Endothelial cell of umbilical vein (primary cell): ENCODE measurements at regions not wholly inside any gene's neighbourhood (a gene's known extent, or its start where the extent isn't known, plus 50 kb on each side); places are given as distances from the start of the nearest gene placed in this dataset.

Experiments used
- BruUV-seq: library from RNA; stranded (reverse); fragments of 400-500 nt; replicated peaks from 2 replicates; lab custom pipeline; 2021; lab: Mats Ljungman, UMichigan
- CTCF ChIA-PET: fragments of 300-600, 350-600 bp; sonication (Branson Sonifier 250); formaldehyde crosslinking; loops from one replicate; lab custom pipeline; 2021; ENCODE audit warnings: antibody characterized with exemption, inconsistent platforms; lab: Charles Lee
- POLR2A ChIA-PET: fragments of 300-600, 350-600 bp; sonication (Branson Sonifier 250); formaldehyde crosslinking; loops from one replicate; lab custom pipeline; 2021; ENCODE audit warnings: antibody characterized with exemption, inconsistent platforms; lab: Charles Lee
- DNase-seq: peaks from one replicate; pipeline ENCODE4 v3.0.0-alpha.2; 2011; ENCODE audit warnings: low read depth, low spot score
- FAIRE-seq: peaks from 2 replicates; lab custom pipeline; 2011; peaks lifted over from hg19 to GRCh38; lab: Jason Lieb, UNC
- H2AFZ ChIP-seq: 2 replicates; pipeline ENCODE4 v1.6.0; 2012; ENCODE audit warnings: low read depth, low read length, control low read depth, inconsistent platforms
- H3K27ac ChIP-seq: 2 replicates; pipeline ENCODE4 v1.5.1; 2011; ENCODE audit warnings: low read depth, mild to moderate bottlenecking, control low read depth, low read length, moderate library complexity; ENCODE audit not compliant: insufficient read depth
- H3K27me3 ChIP-seq, 2 experiments: 2 replicates each; pipeline versions ENCODE4 v1.6.0 to v1.6.1; 2011; ENCODE audit warnings: low read length in 2 of 2, mixed read lengths in 1 of 2; ENCODE audit not compliant: control insufficient read depth in 2 of 2, insufficient read depth in 2 of 2
- H3K36me3 ChIP-seq, 2 experiments: 2 replicates in 1 of 2; 3 replicates in 1 of 2; pipeline ENCODE4 v1.5.1; 2011; ENCODE audit warnings: low read length in 2 of 2, mild to moderate bottlenecking in 1 of 2, moderate library complexity in 1 of 2; ENCODE audit not compliant: control insufficient read depth in 2 of 2, insufficient read depth in 2 of 2; ENCODE audit errors: extremely low read depth in 1 of 2
- H3K4me1 ChIP-seq: 3 replicates; pipeline ENCODE4 v1.5.1; 2011; ENCODE audit warnings: mild to moderate bottlenecking, low read length; ENCODE audit not compliant: control insufficient read depth, insufficient read depth; ENCODE audit errors: extremely low read depth
- H3K4me2 ChIP-seq: 2 replicates; pipeline ENCODE4 v1.6.1; 2011; ENCODE audit warnings: low read length, control low read depth, mixed read lengths; ENCODE audit not compliant: insufficient read depth
- H3K4me3 ChIP-seq, 3 experiments: fragments of 200-600 bp in 1 of 3; sonication (generic), shearing (Covaris generic) in 1 of 3; replicated peaks in 1 of 3; 2 replicates each; pipeline ENCODE4 v1.5.1; 2011 to 2016; ENCODE audit warnings: control low read depth in 3 of 3, low read length in 3 of 3, mild to moderate bottlenecking in 2 of 3, inconsistent platforms in 1 of 3, low read depth in 1 of 3, moderate library complexity in 1 of 3; ENCODE audit not compliant: insufficient read depth in 1 of 3
- H3K79me2 ChIP-seq: 2 replicates; pipeline ENCODE4 v1.6.0; 2012; ENCODE audit warnings: low read length, inconsistent platforms; ENCODE audit not compliant: control insufficient read depth, insufficient read depth
- H3K9ac ChIP-seq: replicated peaks from 2 replicates; pipeline ENCODE3; 2011; ENCODE audit warnings: low read length, control low read depth; ENCODE audit not compliant: insufficient read depth; ENCODE audit errors: extremely low read depth
- H3K9me1 ChIP-seq: replicated peaks from 3 replicates; pipeline ENCODE4 v1.6.0; 2011; ENCODE audit warnings: mild to moderate bottlenecking, low read length; ENCODE audit not compliant: control insufficient read depth, insufficient read depth; ENCODE audit errors: extremely low read depth
- H3K9me3 ChIP-seq: replicated peaks from 2 replicates; pipeline ENCODE4 v1.5.1; 2012; ENCODE audit warnings: low read length, inconsistent platforms; ENCODE audit not compliant: control insufficient read depth, insufficient read depth
- H4K20me1 ChIP-seq: replicated peaks from 2 replicates; pipeline ENCODE3; 2011; ENCODE audit warnings: mild to moderate bottlenecking, low read length; ENCODE audit not compliant: control insufficient read depth, insufficient read depth; ENCODE audit errors: extremely low read depth
- EZH2 ChIP-seq: IDR thresholded peaks from 2 replicates; pipeline ENCODE4 v1.6.1; 2012; ENCODE audit warnings: borderline replicate concordance, low read depth, mild to moderate bottlenecking, moderate library complexity, low read length, inconsistent platforms; ENCODE audit not compliant: severe bottlenecking
- FOS ChIP-seq: IDR thresholded peaks from 2 replicates; pipeline ENCODE4 v1.6.1; 2011; ENCODE audit warnings: mild to moderate bottlenecking, low read length, moderate library complexity, borderline replicate concordance; ENCODE audit not compliant: insufficient read depth
- GATA2 ChIP-seq: IDR thresholded peaks from 2 replicates; pipeline ENCODE4 v1.7.0; 2011; ENCODE audit warnings: low read depth, mild to moderate bottlenecking, moderate library complexity, mixed read lengths, low read length; ENCODE audit not compliant: insufficient read length, insufficient read depth
- JUN ChIP-seq: IDR thresholded peaks from 2 replicates; pipeline ENCODE4 v1.6.1; 2011; ENCODE audit warnings: borderline replicate concordance, low read depth; ENCODE audit not compliant: insufficient read length, insufficient read depth
- MYC ChIP-seq: IDR thresholded peaks from one replicate; pipeline ENCODE4 v1.6.1; 2011; ENCODE audit warnings: mild to moderate bottlenecking, low read depth, low read length
- POLR2A ChIP-seq: IDR thresholded peaks from 2 replicates; pipeline ENCODE4 v1.6.1; 2012; ENCODE audit warnings: low read depth, mild to moderate bottlenecking, control low read depth, low read length
- POLR2AphosphoS5 ChIP-seq: IDR thresholded peaks from 2 replicates; pipeline ENCODE4 v1.6.1; 2012; ENCODE audit warnings: low read depth, mild to moderate bottlenecking, control low read depth, low read length, moderate library complexity; ENCODE audit not compliant: insufficient read depth
- dilution Hi-C: fragments of 300-500 bp; cut with MboI; formaldehyde crosslinking; loops from one replicate; pipeline ENCODE4 v1.15.0; 2019; ENCODE audit warnings: low sequenced_read_pairs; ENCODE audit not compliant: extremely low pct_ligation_motif_present
- intact Hi-C: fragments of 100-400 bp; cut with micrococcal nuclease; formaldehyde crosslinking; loops from one replicate; pipeline ENCODE4 v1.10.0; 2022
- TF ChIP-seq, protein P1 (sequence below), 2 donors: IDR thresholded peaks; 1 replicate in 1 of 2; 2 replicates in 1 of 2; pipeline ENCODE4 v1.5.1; 2011; ENCODE audit warnings: low read length in 2 of 2, mild to moderate bottlenecking in 2 of 2, moderate library complexity in 2 of 2, control low read depth in 1 of 2, inconsistent platforms in 1 of 2, low read depth in 1 of 2; ENCODE audit not compliant: insufficient read depth in 1 of 2; ENCODE audit errors: extremely low read depth in 1 of 2
- TF ChIP-seq, protein P2 (sequence below): IDR thresholded peaks from 2 replicates; pipeline ENCODE4 v1.6.1; 2011; ENCODE audit not compliant: insufficient read depth, insufficient read length

DNA sequence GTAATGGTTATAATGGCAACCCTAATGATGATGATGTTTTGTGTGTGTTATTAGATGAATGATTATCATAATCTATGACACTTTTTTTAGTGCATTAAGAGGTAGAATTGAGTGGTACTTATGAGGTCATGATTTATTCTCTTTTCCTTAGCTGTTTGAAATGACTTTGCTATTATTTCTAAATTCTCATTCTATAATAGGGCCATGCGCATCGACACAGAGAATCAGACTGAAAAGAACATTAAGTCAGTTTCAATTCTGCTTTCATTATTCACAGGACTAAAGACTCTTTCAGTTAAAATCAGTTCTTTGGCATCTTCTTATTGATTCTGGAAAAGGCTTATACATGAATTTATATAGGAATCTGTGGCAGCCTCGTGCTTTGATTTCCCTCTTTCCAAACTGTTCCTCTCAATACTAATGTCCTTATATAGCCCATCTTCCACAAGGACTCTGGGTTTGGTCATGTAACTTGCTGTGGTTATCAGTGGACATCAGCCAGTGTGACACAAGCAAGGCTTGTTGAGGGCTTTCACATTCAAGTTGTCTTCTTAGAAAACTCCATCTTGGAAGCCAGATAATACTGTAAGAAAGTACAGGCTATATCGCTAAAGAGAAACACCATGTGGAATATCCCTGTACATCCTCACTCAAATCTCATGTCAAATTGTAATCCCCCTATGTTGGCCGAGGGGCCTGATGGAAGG lies 140.3 kb upstream of the CHD1 start:
- Histone ChIP-seq H3K9me1 (no peaks in the 10 kb centered on the region), H3K36me3 (no peaks in the 10 kb centered on the region), H3K4me3 (no peak overlapping the region), H2AFZ (no peak overlapping the region), H3K27me3 (peaks cover 0 to 3% of the 10 kb centered on the region in 2 experiments), H4K20me1 (no peaks in the 10 kb centered on the region), H3K27ac (no peak overlapping the region), H3K4me1 (no peaks in the 10 kb centered on the region), H3K79me2 (no peaks in the 10 kb centered on the region), H3K9ac (no peak overlapping the region), H3K4me2 (no peak overlapping the region), H3K9me3 (no peaks in the 10 kb centered on the region)
- BruUV-seq = no TSS peak
- dilution Hi-C loops (no loop called here), intact Hi-C loops (no loop called here)
- no peak for DNase-seq
- FAIRE-seq = no peak
- no peak for TF ChIP-seq MYC
- no peak for TF ChIP-seq GATA2
- no peak for TF ChIP-seq POLR2AphosphoS5
- no peak for TF ChIP-seq EZH2
- no peak for TF ChIP-seq JUN
- no peak for TF ChIP-seq FOS
- TF ChIP-seq, protein P1, sequence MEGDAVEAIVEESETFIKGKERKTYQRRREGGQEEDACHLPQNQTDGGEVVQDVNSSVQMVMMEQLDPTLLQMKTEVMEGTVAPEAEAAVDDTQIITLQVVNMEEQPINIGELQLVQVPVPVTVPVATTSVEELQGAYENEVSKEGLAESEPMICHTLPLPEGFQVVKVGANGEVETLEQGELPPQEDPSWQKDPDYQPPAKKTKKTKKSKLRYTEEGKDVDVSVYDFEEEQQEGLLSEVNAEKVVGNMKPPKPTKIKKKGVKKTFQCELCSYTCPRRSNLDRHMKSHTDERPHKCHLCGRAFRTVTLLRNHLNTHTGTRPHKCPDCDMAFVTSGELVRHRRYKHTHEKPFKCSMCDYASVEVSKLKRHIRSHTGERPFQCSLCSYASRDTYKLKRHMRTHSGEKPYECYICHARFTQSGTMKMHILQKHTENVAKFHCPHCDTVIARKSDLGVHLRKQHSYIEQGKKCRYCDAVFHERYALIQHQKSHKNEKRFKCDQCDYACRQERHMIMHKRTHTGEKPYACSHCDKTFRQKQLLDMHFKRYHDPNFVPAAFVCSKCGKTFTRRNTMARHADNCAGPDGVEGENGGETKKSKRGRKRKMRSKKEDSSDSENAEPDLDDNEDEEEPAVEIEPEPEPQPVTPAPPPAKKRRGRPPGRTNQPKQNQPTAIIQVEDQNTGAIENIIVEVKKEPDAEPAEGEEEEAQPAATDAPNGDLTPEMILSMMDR (IDR thresholded peaks at IDR 0.05; ENCODE audit: extremely low read depth in 1 of 2, insufficient read depth in 1 of 2, low read depth in 1 of 2, low read length in 2 of 2) = no peak
- TF ChIP-seq POLR2A = no peak
- TF ChIP-seq, protein P2, sequence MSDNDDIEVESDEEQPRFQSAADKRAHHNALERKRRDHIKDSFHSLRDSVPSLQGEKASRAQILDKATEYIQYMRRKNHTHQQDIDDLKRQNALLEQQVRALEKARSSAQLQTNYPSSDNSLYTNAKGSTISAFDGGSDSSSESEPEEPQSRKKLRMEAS = no peak
- ChIA-PET CTCF (interaction anchor here (0.5 kb wide), 1 partner anchor 169 kb away, joined by 3 read pairs; no protein-coding TSS in a partner anchor), POLR2A (no interaction called here)
